ENCODE measurements at regions not wholly inside any gene's neighbourhood (a gene's known extent, or its start where the extent isn't known, plus 50 kb on each side); places are given as distances from the start of the nearest gene placed in this dataset.

GRCh38 chr6:14641423-14642135, 524.0 kb downstream of the CD83 start:
- TF ChIP-seq POLR2A (IDR thresholded peaks at IDR 0.05; ENCODE audit: low read length) (no peak), GATA1 (IDR thresholded peaks at IDR 0.05; ENCODE audit: low read depth, low read length) (no peak)

Data from erythroblast (primary cell).